Endometrium (tissue), 2 donors: ENCODE measurements at regions not wholly inside any gene's neighbourhood (a gene's known extent, or its start where the extent isn't known, plus 50 kb on each side); places are given as distances from the start of the nearest gene placed in this dataset.

Experiments
- FAIRE-seq: peaks from 2 replicates; lab custom pipeline; 2012; peaks lifted over from hg19 to GRCh38; lab: Jason Lieb, UNC
- donor health status: control.
- donor health status: control.

DNA sequence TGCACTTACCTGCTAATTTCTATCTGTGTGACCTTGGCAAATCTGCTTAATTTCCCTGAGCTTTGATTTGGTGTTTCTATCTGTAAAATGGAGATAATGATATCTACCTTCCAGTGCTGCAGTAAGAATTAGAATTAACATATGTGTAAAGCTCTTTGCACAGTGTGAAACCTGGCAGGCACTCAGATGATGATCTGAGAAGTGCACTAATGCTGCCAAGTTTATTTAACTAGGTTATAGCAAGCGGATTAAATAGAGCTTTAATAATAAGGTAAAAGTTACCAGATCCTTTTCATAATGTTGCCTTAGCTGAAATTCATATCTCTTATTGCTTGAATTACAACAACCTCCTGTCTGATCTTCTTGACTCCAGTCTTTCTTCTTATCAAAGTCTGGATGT, 315.3 kb upstream of the CD180 start:
- no peak for FAIRE-seq

- no peak for FAIRE-seq
These were observed 313.6 kb upstream of the CD180 start for GRCh38 chr5:67510204-67510603.

DNA sequence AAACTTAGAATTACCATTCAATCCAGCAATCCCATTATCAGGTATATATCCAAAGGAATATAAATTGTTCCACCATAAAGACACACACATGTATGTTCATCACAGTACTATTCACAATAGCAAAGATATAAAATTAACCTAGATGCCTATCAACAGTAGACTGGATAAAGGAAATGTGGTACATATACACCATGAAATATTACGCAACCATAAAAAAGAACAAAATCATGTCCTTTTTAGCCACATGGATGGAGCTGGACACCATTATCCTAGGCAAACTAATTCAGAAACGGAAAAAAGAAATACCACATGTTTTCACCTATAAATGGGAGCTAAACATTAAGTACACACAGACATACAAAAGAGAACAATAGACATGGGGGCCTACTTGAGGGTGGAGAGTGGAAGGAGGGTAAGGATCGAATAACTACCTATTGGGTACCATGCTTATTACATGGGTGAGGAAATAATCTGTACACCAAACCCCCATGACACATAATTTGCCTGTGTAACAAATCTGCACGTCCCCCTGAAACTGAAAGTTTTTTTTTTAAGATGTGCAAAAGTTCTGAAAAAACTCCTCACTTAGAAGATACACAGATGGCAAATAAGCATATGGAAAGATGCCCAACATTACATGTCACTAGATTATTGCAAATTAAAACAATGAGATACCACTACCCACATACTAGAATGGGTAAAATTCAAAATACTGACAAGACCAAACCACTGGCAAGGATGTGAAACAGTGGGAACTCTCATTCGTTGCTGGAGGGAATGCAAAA, 313.0 kb upstream of the CD180 start:
- no peak for FAIRE-seq

DNA sequence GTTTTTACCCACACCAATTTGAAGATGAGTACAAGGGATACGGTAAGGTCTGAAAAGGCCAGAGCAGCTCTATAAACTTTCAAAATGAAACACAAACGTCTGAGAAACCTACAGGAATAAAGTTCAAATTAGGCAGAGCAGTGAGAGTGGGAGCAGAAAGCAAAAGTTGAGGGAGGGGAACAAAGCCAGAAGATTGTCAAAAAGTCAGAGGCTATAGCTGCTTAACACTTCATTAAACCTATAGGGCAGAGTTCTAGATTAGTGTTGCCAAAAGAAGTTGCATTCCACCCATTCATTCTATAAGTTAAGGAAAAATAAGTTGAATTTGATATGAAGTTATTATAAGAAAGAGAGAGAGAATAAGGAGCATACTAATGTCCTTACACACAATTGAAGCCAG, 309.6 kb upstream of the CD180 start:
- no peak for FAIRE-seq

- no peak for FAIRE-seq
These were observed 306.4 kb upstream of the CD180 start for GRCh38 chr5:67502951-67503350.

DNA sequence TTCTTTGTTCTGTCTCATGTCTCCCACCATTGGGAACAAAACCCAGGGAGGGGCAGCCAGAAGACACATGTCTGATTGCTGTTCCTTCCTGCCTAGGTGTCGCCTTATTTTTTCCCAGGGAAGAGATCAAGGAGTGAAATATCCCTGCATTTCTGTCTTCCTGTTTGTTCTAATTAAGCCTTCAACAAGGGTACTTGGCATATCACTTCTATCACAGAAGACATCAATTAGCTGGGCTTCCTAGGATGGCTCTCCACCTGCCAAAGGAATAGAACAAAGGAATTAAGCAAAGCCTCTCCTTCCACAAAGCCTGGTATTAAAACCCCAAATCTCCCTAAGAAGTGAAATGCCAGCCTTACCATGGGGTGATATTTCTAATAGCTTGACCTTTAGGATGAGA, 299.5 kb upstream of the CD180 start:
- FAIRE-seq: no peak

DNA sequence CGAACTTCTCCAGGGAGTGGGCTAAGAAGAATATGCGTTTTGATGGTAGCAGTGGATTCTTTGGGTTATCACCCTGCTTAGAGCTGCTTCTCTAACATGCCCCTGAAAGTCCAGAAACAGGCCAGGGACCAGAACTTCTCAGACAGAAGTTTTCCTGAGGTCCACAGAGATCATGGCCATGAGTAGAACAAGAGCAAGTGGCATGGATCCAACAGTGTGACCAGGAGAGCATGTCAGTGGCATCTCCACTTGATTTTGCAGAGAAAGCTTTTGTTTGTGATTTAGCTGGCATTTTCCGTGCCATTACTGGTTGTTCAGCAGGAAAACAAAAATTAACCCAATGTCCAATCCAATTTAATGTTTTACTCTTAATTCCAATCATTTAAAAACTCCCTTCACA, 298.5 kb upstream of the CD180 start:
- FAIRE-seq: no peak

GRCh38 chr5:67494186-67494855, 297.7 kb upstream of the CD180 start:
- no peak for FAIRE-seq

- FAIRE-seq: no peak
These were observed 297.1 kb upstream of the CD180 start for GRCh38 chr5:67493676-67494075.

- no peak for FAIRE-seq
These were observed 294.1 kb upstream of the CD180 start for GRCh38 chr5:67490543-67491321.

DNA sequence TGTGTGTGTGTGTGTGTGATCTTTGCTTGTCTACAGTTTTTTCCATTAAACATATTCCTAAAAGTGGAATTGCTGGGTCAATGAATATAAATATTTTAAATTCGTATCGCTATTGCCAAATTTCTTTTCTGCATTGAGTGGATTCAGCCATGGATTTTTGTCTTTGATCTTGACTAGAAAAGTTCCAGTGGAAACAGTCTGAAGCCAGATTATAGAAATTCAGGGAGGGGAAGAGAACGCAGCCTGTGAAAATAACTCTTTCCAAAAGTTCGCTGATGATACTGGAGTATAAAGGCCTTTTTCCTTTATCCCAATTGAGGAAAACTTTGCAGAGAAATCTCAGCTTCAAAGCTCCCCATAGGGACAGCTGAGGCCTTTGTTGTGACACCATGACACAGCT, 292.3 kb upstream of the CD180 start:
- FAIRE-seq: no peak

DNA sequence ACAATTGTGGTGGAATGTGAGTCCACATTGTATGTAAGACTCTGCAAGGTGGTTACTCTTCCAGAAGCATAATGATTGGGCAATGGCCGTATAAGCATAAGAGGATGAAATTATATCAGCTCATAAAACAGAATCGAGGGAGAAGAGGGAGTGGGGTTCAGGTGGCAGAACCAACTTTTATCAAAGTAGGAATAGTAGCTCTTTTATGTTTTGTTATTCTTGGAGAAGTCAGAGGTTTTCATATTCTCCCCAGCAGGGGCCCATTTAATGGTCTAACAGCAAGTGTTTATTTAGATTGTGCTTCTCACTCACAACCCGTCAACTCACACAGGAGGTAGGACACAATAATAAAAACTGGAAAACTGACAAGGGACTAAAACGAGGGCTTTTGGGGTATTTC, 291.3 kb upstream of the CD180 start:
- FAIRE-seq: no peak

DNA sequence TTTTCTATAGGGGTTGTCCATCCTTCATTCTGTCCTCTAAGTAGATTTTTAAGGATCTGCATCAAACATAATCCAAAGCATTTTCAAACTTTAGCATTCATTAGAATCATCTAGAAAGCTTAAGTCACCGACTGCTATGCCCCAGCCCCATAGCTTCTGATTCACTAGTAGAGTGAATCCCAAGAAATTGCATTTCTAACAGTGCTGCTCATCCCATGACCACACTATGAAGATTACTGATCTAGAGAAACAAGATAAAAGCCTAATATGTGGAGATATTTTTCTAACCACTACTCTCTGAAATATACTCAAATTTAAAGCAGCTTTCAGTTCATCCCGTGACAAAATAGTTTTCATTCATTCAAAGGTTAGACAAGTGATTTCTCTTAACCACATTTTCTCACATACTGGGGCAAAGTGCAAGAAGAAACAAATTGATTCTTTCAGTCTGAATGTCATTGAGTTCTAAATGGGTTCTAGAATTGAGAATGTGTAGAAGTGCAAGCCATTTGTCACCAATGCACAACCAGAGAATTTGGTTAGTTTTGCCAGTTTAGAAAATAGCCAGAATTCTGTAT, 286.9 kb upstream of the CD180 start:
- no peak for FAIRE-seq

DNA sequence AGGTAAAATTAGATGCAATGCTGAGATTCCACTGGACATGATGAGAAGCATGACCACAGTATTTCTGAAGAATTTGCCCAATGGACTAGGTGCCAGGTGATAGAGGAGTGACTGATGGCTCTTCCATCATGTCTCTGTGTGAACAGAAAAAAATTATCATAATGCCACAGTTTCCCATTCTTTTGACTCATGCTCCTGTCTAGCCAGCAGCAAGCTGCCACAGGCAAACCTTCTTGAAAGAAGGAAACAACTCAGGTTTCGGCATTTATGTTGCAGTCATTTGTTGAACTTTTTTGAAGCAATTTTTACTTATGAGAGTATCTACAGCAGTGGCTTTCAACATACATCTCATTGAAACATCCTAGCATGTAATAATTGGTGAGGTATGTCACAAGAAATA, 284.8 kb upstream of the CD180 start:
- FAIRE-seq: no peak

DNA sequence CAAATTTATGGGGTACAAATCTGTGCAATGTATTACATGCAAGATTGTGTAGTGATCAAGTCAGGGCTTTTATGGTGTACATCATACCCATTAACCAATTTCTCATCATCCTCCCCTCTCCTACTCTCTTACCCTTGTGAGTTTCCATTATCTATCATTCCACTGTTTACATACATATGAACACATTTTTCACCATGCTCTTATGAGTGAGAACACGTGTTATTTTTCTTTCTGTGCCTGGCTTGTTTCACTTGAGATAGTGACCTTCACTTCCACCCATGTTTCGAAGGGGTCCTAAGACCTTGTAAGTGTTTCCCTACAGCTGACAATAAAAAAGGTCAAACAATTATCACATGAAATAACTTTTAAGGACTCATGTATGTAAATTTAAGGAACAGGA, 281.7 kb upstream of the CD180 start:
- FAIRE-seq: no peak

DNA sequence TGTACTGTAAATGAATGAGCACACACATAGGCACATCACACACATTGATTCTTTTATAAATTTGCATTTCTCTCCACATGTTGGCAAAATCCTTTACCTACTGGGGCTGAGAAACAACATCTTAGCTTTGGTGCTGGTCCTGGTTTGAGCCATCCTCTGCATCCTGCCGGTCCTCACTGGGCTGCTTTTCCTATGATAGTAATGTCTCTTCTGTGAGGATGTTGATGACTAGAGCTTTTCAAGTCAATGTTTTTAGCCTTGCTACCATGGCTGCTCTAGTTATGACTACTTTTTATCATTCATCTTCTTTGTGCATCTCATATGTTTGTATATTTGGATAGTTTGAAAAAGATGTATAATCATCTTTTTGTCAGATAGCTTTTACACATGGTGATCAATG, 280.4 kb upstream of the CD180 start:
- no peak for FAIRE-seq

DNA sequence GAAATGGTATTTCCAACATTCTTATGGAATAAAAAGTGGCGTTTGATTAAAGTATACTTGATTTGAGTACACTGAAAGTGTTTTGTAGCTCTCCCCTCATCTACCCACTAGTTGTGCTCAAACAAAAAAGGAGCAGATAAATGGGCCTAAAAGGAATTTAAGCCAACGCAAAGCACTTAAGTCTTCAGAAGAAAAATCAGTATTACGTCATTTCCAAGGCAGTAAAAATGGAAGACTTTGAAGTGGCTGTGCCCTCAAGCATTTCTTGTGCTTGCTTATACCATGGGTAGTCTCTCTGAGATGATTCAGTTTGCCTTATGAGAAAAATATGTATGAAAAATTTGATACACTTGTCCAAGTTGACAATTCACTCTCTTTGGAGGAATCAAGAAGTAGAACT, 279.9 kb upstream of the CD180 start:
- no peak for FAIRE-seq

- FAIRE-seq: no peak
These were observed 278.9 kb upstream of the CD180 start for GRCh38 chr5:67475489-67475888.

DNA sequence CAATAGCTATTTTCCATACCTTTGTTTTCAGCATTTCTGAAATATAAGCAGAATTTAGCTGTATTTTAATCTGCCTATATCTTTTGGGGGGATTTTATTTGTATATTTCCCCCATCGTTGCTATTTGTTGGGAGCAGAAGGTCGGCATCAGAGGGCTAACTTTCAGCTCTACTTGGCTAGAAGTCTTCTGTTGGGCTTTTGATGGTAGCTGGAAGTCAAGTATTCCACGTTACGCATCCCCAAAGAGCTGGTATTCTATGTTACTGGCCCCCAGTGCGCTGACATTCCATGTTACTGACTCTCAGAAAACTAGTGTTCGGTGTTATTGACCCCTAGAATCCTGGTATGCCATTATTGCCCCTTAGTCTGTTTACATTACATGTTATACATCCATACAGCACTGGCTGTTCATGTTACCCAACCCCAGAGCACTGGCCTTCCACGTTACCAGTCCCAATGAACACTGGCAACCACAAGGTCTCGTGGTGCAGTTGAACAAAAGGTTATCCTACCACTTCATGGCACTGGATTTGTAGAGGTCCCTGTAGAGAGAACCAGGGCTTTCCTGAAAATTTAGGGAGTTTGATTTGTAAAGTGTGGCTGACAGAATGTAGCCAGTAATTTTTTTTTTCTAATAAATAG, 278.1 kb upstream of the CD180 start:
- FAIRE-seq: no peak

DNA sequence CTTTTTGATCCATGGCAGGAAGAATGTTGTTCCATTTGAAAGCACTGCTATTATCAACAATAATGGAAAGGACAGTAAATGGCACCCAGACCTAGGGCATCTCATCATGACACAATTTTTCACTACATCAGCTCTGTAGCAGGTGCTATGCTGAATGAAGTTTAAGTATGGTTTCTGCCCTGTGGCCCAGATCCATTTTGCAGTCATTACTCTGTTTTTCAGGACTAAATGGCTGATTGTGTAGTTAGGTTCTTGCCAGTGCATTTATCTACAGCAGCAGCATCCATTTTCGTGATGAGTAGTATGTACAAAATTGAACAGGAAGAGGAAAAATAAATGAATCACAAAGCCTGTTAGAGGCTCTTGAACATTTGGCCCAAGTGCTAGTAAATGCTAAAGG, 270.5 kb upstream of the CD180 start:
- FAIRE-seq: no peak

DNA sequence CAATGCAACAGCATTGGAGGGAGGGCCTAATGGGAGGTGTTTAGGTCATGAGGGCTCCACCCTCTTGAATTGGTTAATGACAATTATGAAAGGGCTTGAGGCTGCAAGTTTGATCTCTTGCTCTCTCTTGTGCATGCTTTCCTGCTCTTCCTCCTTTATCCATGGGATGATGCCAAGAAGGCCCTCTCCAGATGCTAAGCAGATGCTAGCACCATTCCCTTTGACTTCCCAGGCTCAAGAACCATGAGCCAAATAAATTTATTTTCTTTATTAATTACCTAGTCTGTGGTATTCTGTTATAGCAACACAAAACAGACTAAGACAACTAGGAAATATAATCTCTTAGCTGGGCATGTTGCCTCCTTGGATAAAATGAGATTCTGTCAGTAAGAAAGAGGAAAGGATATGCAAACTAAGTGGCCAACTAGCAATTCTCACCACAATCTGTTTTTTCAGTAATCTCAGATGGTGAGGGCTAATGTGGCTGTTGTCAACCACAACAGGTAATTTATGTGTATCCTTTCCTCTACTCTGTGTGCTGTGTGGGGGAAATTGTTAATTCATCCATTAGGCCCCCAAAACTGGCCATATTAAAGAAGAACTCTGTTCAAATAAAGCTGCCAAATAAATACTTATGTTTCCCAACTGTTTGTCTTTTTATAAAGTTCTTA, 269.1 kb upstream of the CD180 start:
- FAIRE-seq: peak; percentile 74

- FAIRE-seq: peak; percentile 8
These were observed 265.5 kb upstream of the CD180 start for GRCh38 chr5:67462147-67462546.
